ENCODE measurements at regions not wholly inside any gene's neighbourhood (a gene's known extent, or its start where the extent isn't known, plus 50 kb on each side); places are given as distances from the start of the nearest gene placed in this dataset.

- TF ChIP-seq CTCF (IDR thresholded peaks at IDR 0.05): no peak
- TF ChIP-seq EZH2phosphoT487 (IDR thresholded peaks at IDR 0.05): no peak
Measured at GRCh38 chr5:114716955-114717354, 355.1 kb downstream of the KCNN2 start.
